ENCODE measurements at regions not wholly inside any gene's neighbourhood (a gene's known extent, or its start where the extent isn't known, plus 50 kb on each side); places are given as distances from the start of the nearest gene placed in this dataset.

- H3K36me3 ChIP-seq, result no peaks in the 10 kb centered on the region
- no peak overlapping the region for H3K27ac ChIP-seq
- WGBS, 4 donors, result 93 to 98% (median 94%) methylated on average over 1 of the region's 1 CpG
- H3K4me1 ChIP-seq, result no peaks in the 10 kb centered on the region
- intact Hi-C loops (cut with DNase I), result no loop called here
- DNase-seq (no peak), ATAC-seq (no peak)
- H3K27me3 ChIP-seq, result no peaks in the 10 kb centered on the region
- H3K4me3 ChIP-seq, result no peak overlapping the region
- TF ChIP-seq POLR2A (IDR thresholded peaks at IDR 0.05), result no peak
- no peak for TF ChIP-seq CTCF (IDR thresholded peaks at IDR 0.05)
- H3K9me3 ChIP-seq, result no peaks in the 10 kb centered on the region
Measured at GRCh38 chr7:84506151-84506550, 311.6 kb upstream of the SEMA3A start.

DNA sequence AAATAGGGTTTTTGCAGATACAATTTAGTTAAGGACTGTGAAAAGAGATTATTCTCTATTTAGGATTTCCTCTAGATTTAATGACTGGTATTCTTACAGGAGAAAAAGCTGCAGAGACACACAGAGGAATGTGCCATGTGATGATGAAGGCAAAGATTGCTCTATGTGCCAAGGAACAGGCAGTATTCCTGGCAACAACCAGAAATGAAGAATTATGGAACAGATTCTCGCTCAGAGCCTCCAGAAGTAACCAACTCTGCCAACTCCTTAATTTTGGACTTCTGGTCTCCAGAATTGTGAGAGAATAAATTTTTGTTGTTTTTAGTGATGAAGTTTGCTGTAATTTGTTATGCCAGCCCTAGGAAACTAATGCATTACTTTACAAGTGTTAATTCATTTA lies 307.6 kb upstream of the SEMA3A start:
- no peak for DNase-seq
- Histone ChIP-seq H3K4me1 (no peaks in the 10 kb centered on the region), H3K36me3 (no peaks in the 10 kb centered on the region), H3K9me3 (no peaks in the 10 kb centered on the region), H3K4me3 (no peak overlapping the region), H3K27ac (no peak overlapping the region), H3K27me3 (no peaks in the 10 kb centered on the region)
- ATAC-seq, result no peak
- intact Hi-C loops (cut with DNase I), result loop anchor here in 1 of 10 donors (5.0 kb wide), 1 partner anchor 50 kb away; no protein-coding TSS in a partner anchor
- WGBS, 4 donors, result 84 to 92% (median 88%) methylated on average over 1 of the region's 1 CpG
- TF ChIP-seq CTCF (IDR thresholded peaks at IDR 0.05) (no peak), POLR2A (IDR thresholded peaks at IDR 0.05) (no peak)

- DNase-seq, result no peak
- Histone ChIP-seq H3K4me3 (no peak overlapping the region), H3K9me3 (no peaks in the 10 kb centered on the region), H3K27me3 (no peaks in the 10 kb centered on the region), H3K36me3 (no peaks in the 10 kb centered on the region), H3K4me1 (no peaks in the 10 kb centered on the region), H3K27ac (no peak overlapping the region)
- 34 to 49% (median 42%) methylated on average over 1 of the region's 1 CpG for WGBS, 4 donors
- TF ChIP-seq CTCF (IDR thresholded peaks at IDR 0.05) (no peak), POLR2A (IDR thresholded peaks at IDR 0.05) (no peak)
- intact Hi-C loops (cut with DNase I), result no loop called here
- peak in 1 of 4 donors; percentile 24 for ATAC-seq
Measured at GRCh38 chr7:84497873-84498272, 303.3 kb upstream of the SEMA3A start.

DNA sequence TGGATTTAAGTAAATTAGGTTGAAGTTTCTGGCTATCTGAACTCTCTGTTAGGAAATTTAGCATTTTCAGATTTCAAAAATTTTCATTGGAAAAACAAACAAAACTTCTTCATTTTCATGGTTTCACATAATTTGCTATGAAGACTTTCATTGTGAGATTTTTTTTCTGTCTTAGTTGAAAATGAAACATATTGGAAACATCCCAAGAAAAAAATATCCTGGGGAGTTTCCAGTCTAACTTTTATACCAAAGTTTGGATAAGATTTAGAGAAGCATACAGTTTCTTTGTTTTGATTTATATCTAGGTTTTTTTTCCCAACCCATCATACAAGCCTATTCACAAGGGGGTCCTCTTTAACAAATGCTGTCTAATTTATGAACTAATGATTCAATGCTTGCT lies 300.5 kb upstream of the SEMA3A start:
- Histone ChIP-seq H3K36me3 (no peaks in the 10 kb centered on the region), H3K4me3 (no peak overlapping the region), H3K4me1 (no peaks in the 10 kb centered on the region), H3K9me3 (no peaks in the 10 kb centered on the region), H3K27ac (no peak overlapping the region), H3K27me3 (no peaks in the 10 kb centered on the region)
- no peak for DNase-seq
- TF ChIP-seq CTCF (IDR thresholded peaks at IDR 0.05), result no peak
- no peak for TF ChIP-seq POLR2A (IDR thresholded peaks at IDR 0.05)
- intact Hi-C loops (cut with DNase I), result no loop called here
- ATAC-seq, result no peak
